ENCODE measurements at regions not wholly inside any gene's neighbourhood (a gene's known extent, or its start where the extent isn't known, plus 50 kb on each side); places are given as distances from the start of the nearest gene placed in this dataset.
"Not testable (repeated sequence)": the region's sequence is repeated elsewhere in the genome, so short reads cannot be mapped to it uniquely, and the experiment has no call there.

GRCh38 chr6:68897-69561 is 223.3 kb upstream of the DUSP22 start:
- intact Hi-C loops (cut with DNase I); H3K9me3 ChIP-seq (ENCODE audit: control insufficient read depth, low read length); H3K27ac ChIP-seq (ENCODE audit: low read depth in 1 of 2, low read length in 2 of 2); H3K36me3 ChIP-seq (ENCODE audit: control insufficient read depth in 1 of 2, insufficient read depth in 2 of 2, low read length in 1 of 2); DNase-seq; H3K4me3 ChIP-seq (ENCODE audit: low read length in 2 of 2); H3K27me3 ChIP-seq (ENCODE audit: control insufficient read depth in 1 of 2, insufficient read depth in 2 of 2, low read length in 1 of 2); H3K4me1 ChIP-seq (ENCODE audit: control insufficient read depth in 1 of 2, insufficient read depth in 2 of 2, low read length in 2 of 2): not testable (repeated sequence)
- 58% methylated on average over 2 of the region's 5 CpGs; no CpG with 5 or more reads in 1 of the 2 donors for WGBS, 2 donors
- peak; percentile 46 for ATAC-seq (ENCODE audit: low FRiP score)

All from aorta (tissue), 5 donors.